Left lung (tissue), 4 donors: ENCODE measurements at regions not wholly inside any gene's neighbourhood (a gene's known extent, or its start where the extent isn't known, plus 50 kb on each side); places are given as distances from the start of the nearest gene placed in this dataset.

ENCODE experiments used
- ATAC-seq: fragments of 200-7000 bp; cut with Tn5 transposase; one replicate; pipeline ENCODE4 v1.9.1; 2020; ENCODE audit warnings: moderate library complexity
- DNase-seq, 4 donors: peaks; one replicate each; pipeline ENCODE4 v3.0.0-alpha.2; 2013 to 2020
- H3K27ac ChIP-seq, 2 donors: fragments of 200-600 bp; sonication (generic) in 1 of 2; one replicate each; pipeline versions ENCODE4 v1.5.0 to v1.8.0; 2020 to 2021
- H3K27me3 ChIP-seq, 2 donors: fragments of 200-600 bp; sonication (generic) in 1 of 2; one replicate each; pipeline versions ENCODE4 v1.5.0 to v1.8.0; 2020 to 2021
- H3K36me3 ChIP-seq, 2 donors: fragments of 200-600 bp; sonication (generic) in 1 of 2; one replicate each; pipeline versions ENCODE4 v1.5.0 to v1.8.0; 2020 to 2021
- H3K4me1 ChIP-seq, 2 donors: fragments of 200-600 bp; one replicate each; pipeline ENCODE4 v1.8.0; 2021
- H3K4me3 ChIP-seq, 2 donors: fragments of 200-600 bp; sonication (generic) in 1 of 2; one replicate each; pipeline versions ENCODE4 v1.5.0 to v1.8.0; 2020 to 2021; ENCODE audit warnings: mild to moderate bottlenecking in 1 of 2
- H3K9me3 ChIP-seq, 2 donors: fragments of 200-600 bp; sonication (generic) in 1 of 2; one replicate each; pipeline versions ENCODE4 v1.5.0 to v1.8.0; 2020 to 2021
- CTCF ChIP-seq, 2 donors: fragments of 200-600 bp; sonication (generic) in 1 of 2; IDR thresholded peaks; one replicate each; pipeline versions ENCODE4 v1.5.0 to v1.8.0; 2021; ENCODE audit warnings: antibody characterized with exemption in 2 of 2
- intact Hi-C, 2 donors: fragments of 100-400 bp; cut with DNase I; formaldehyde crosslinking; loops; one replicate each; pipeline versions ENCODE4 v1.11.2 to v1.14.2; 2022
- donor health status: DM: no; HTN: yes; CAD: no.
- donor health status: DM: no; HTN: no; CAD: no.

GRCh38 chr5:39714036-39714698 lies 289.4 kb upstream of the DAB2 start:
- ATAC-seq (peak; percentile 80), DNase-seq (peak in 2 of 4 donors; percentile 52 to 73)
- peak overlapping the region in 1 of 2 donors; percentile 24 for H3K27ac ChIP-seq
- intact Hi-C loops, result no loop called here
- no peak overlapping the region for H3K4me3 ChIP-seq
- H3K9me3 ChIP-seq, result no peaks in the 10 kb centered on the region
- H3K4me1 ChIP-seq, result no peaks in the 10 kb centered on the region
- H3K27me3 ChIP-seq, result no peaks in the 10 kb centered on the region
- TF ChIP-seq CTCF (IDR thresholded peaks at IDR 0.05), result peak; percentile 58
- no peaks in the 10 kb centered on the region for H3K36me3 ChIP-seq

- no peaks in the 10 kb centered on the region for H3K9me3 ChIP-seq
- peak; percentile 32 for ATAC-seq
- intact Hi-C loops, result no loop called here
- TF ChIP-seq CTCF (IDR thresholded peaks at IDR 0.05), result no peak
- H3K4me1 ChIP-seq, result no peaks in the 10 kb centered on the region
- H3K4me3 ChIP-seq, result no peak overlapping the region
- no peaks in the 10 kb centered on the region for H3K36me3 ChIP-seq
- DNase-seq, result peak in 2 of 4 donors; percentile 13 to 43
- H3K27me3 ChIP-seq, result no peaks in the 10 kb centered on the region
- peak overlapping the region in 1 of 2 donors; percentile 24 for H3K27ac ChIP-seq
These were observed 288.6 kb upstream of the DAB2 start for GRCh38 chr5:39713250-39713916.

- DNase-seq (no peak), ATAC-seq (no peak)
- Histone ChIP-seq H3K27me3 (no peaks in the 10 kb centered on the region), H3K4me3 (no peak overlapping the region), H3K36me3 (no peaks in the 10 kb centered on the region), H3K27ac (no peak overlapping the region), H3K4me1 (no peaks in the 10 kb centered on the region), H3K9me3 (no peaks in the 10 kb centered on the region)
- TF ChIP-seq CTCF (IDR thresholded peaks at IDR 0.05), result no peak
- intact Hi-C loops, result no loop called here
These were observed 287.8 kb upstream of the DAB2 start for GRCh38 chr5:39712316-39713249.

GRCh38 chr5:39711821-39712220 lies 287.0 kb upstream of the DAB2 start:
- no peak for ATAC-seq
- Histone ChIP-seq H3K4me1 (no peaks in the 10 kb centered on the region), H3K27me3 (no peaks in the 10 kb centered on the region), H3K36me3 (no peaks in the 10 kb centered on the region), H3K27ac (no peak overlapping the region), H3K9me3 (no peaks in the 10 kb centered on the region), H3K4me3 (no peak overlapping the region)
- DNase-seq, result no peak
- intact Hi-C loops, result no loop called here
- no peak for TF ChIP-seq CTCF (IDR thresholded peaks at IDR 0.05)

- no peaks in the 10 kb centered on the region for H3K9me3 ChIP-seq
- H3K36me3 ChIP-seq, result no peaks in the 10 kb centered on the region
- H3K27ac ChIP-seq, result no peak overlapping the region
- H3K4me3 ChIP-seq, result no peak overlapping the region
- TF ChIP-seq CTCF (IDR thresholded peaks at IDR 0.05), result no peak
- H3K4me1 ChIP-seq, result no peaks in the 10 kb centered on the region
- DNase-seq, result no peak
- ATAC-seq, result no peak
- H3K27me3 ChIP-seq, result no peaks in the 10 kb centered on the region
- intact Hi-C loops, result no loop called here
These were observed 284.3 kb upstream of the DAB2 start for GRCh38 chr5:39709032-39709431.
